Astrocyte (in vitro differentiated cells and primary cell): ENCODE measurements at regions not wholly inside any gene's neighbourhood (a gene's known extent, or its start where the extent isn't known, plus 50 kb on each side); places are given as distances from the start of the nearest gene placed in this dataset.

Source experiments
- CTCF ChIP-seq: IDR thresholded peaks from 2 replicates; pipeline ENCODE4 v1.5.1; 2011; ENCODE audit warnings: low read depth, mild to moderate bottlenecking, inconsistent platforms, low read length, moderate library complexity; ENCODE audit not compliant: insufficient read depth
- EZH2 ChIP-seq: IDR thresholded peaks from 2 replicates; pipeline ENCODE4 v1.6.1; 2012; ENCODE audit warnings: mild to moderate bottlenecking, low read length, inconsistent platforms; ENCODE audit not compliant: insufficient read depth

- TF ChIP-seq CTCF, result no peak
- no peak for TF ChIP-seq EZH2
Observed at GRCh38 chr6:120354452-120355098, 979.7 kb downstream of the TBC1D32 start.
